Esophagus muscularis mucosa (tissue), 4 donors: ENCODE measurements at regions not wholly inside any gene's neighbourhood (a gene's known extent, or its start where the extent isn't known, plus 50 kb on each side); places are given as distances from the start of the nearest gene placed in this dataset.

Experiments used
- DNase-seq: peaks from one replicate; pipeline ENCODE4 v3.0.0-alpha.2; 2017; ENCODE audit errors: extremely low spot score
- H3K27ac ChIP-seq, 4 donors: fragments of 200-600 bp; sonication (generic); replicated peaks in 1 of 4; 1 replicate in 3 of 4; 2 replicates in 1 of 4; pipeline ENCODE4 v1.5.1; 2016 to 2019; ENCODE audit warnings: mild to moderate bottlenecking in 1 of 4
- H3K27me3 ChIP-seq, 4 donors: fragments of 200-600 bp; sonication (generic); one replicate each; pipeline versions ENCODE4 v1.5.1 to v1.6.0; 2016 to 2019
- H3K36me3 ChIP-seq, 4 donors: fragments of 200-600 bp; sonication (generic); one replicate each; pipeline ENCODE4 v1.5.1; 2016 to 2019
- H3K4me1 ChIP-seq, 4 donors: fragments of 200-600 bp; sonication (generic); one replicate each; pipeline ENCODE4 v1.5.1; 2016 to 2019
- H3K4me3 ChIP-seq, 4 donors: fragments of 200-600 bp; sonication (generic); 1 replicate in 2 of 4; 2 replicates in 2 of 4; pipeline ENCODE4 v1.5.1; 2016 to 2019; ENCODE audit warnings: mild to moderate bottlenecking in 4 of 4, moderate library complexity in 1 of 4
- H3K9me3 ChIP-seq, 4 donors: fragments of 200-600 bp; sonication (generic); 1 replicate in 3 of 4; 2 replicates in 1 of 4; pipeline ENCODE4 v1.5.1; 2016 to 2019
- CTCF ChIP-seq, 3 experiments: fragments of 200-600 bp in 2 of 3; fragments of 450-650 bp in 1 of 3; sonication (generic) in 2 of 3; IDR thresholded peaks; one replicate each; pipeline ENCODE4 v1.5.1; 2017 to 2019; ENCODE audit warnings: antibody characterized with exemption in 3 of 3, mild to moderate bottlenecking in 2 of 3, moderate library complexity in 1 of 3
- EP300 ChIP-seq: sonication (generic); formaldehyde crosslinking; IDR thresholded peaks from one replicate; pipeline ENCODE4 v1.6.1; 2017; ENCODE audit warnings: antibody characterized with exemption
- POLR2A ChIP-seq: fragments of 450-650 bp; IDR thresholded peaks from one replicate; pipeline ENCODE4 v1.6.1; 2017; ENCODE audit warnings: antibody characterized with exemption, moderate library complexity, mild to moderate bottlenecking, low read depth
- POLR2AphosphoS5 ChIP-seq, 2 donors: sonication (generic); formaldehyde crosslinking; IDR thresholded peaks; one replicate each; pipeline ENCODE4 v1.6.1; 2017; ENCODE audit warnings: antibody characterized with exemption in 2 of 2
- WGBS: methylation state at CpG from one replicate; pipeline ENCODE4 v1.1.5; 2018; 5-methylcytosine and 5-hydroxymethylcytosine counted together
- intact Hi-C: fragments of 100-400 bp; cut with DNase I; formaldehyde crosslinking; loops from one replicate; pipeline ENCODE4 v1.15.1; 2023

- no peak for TF ChIP-seq POLR2A
- TF ChIP-seq CTCF (IDR thresholded peaks at IDR 0.05), result no peak
- TF ChIP-seq POLR2AphosphoS5 (IDR thresholded peaks at IDR 0.05), result no peak
- no peak for TF ChIP-seq EP300
- Histone ChIP-seq H3K4me3 (no peak overlapping the region), H3K27me3 (peaks cover 0 to 26% (median 0%) of the 10 kb centered on the region in 4 donors), H3K27ac (no peak overlapping the region), H3K4me1 (no peaks in the 10 kb centered on the region), H3K36me3 (no peaks in the 10 kb centered on the region), H3K9me3 (peaks cover 0 to 6% (median 0%) of the 10 kb centered on the region in 4 donors)
- 44% methylated on average over 4 of the region's 4 CpGs for WGBS
- intact Hi-C loops, result no loop called here
- no peak for DNase-seq
Measured at GRCh38 chr11:44408141-44408540, 98.2 kb upstream of the ALX4 start.

GRCh38 chr11:44408711-44409470 is 99.0 kb upstream of the ALX4 start:
- no peaks in the 10 kb centered on the region for H3K4me1 ChIP-seq
- intact Hi-C loops, result no loop called here
- 93% methylated on average over 6 of the region's 6 CpGs for WGBS

GRCh38 chr11:44409558-44410236 is 99.8 kb upstream of the ALX4 start:
- no peaks in the 10 kb centered on the region for H3K4me1 ChIP-seq
- H3K4me3 ChIP-seq, result no peak overlapping the region
- intact Hi-C loops, result no loop called here
- H3K27ac ChIP-seq, result no peak overlapping the region
- TF ChIP-seq POLR2A, result no peak
- TF ChIP-seq CTCF (IDR thresholded peaks at IDR 0.05), result no peak
- TF ChIP-seq EP300, result no peak
- no peak for TF ChIP-seq POLR2AphosphoS5 (IDR thresholded peaks at IDR 0.05)
- no peaks in the 10 kb centered on the region for H3K36me3 ChIP-seq
- peaks cover 0 to 26% (median 0%) of the 10 kb centered on the region in 4 donors for H3K27me3 ChIP-seq
- WGBS, result 80% methylated on average over 9 of the region's 9 CpGs
- H3K9me3 ChIP-seq, result peaks cover 0 to 6% (median 0%) of the 10 kb centered on the region in 4 donors
- no peak for DNase-seq

More at GRCh38 chr11:44408711-44409470, 99.0 kb upstream of the ALX4 start:
- Histone ChIP-seq H3K4me3 (no peak overlapping the region), H3K9me3 (peaks cover 0 to 6% (median 0%) of the 10 kb centered on the region in 4 donors), H3K36me3 (no peaks in the 10 kb centered on the region), H3K27ac (no peak overlapping the region), H3K27me3 (peaks cover 0 to 26% (median 0%) of the 10 kb centered on the region in 4 donors)
- TF ChIP-seq POLR2AphosphoS5 (IDR thresholded peaks at IDR 0.05), result no peak
- TF ChIP-seq POLR2A, result no peak
- no peak for TF ChIP-seq EP300
- TF ChIP-seq CTCF (IDR thresholded peaks at IDR 0.05), result no peak
- no peak for DNase-seq

GRCh38 chr11:44416776-44417175 is 106.8 kb upstream of the ALX4 start:
- Histone ChIP-seq H3K36me3 (no peaks in the 10 kb centered on the region), H3K27me3 (peaks cover 0 to 16% (median 0%) of the 10 kb centered on the region in 4 donors), H3K4me1 (no peaks in the 10 kb centered on the region), H3K27ac (no peak overlapping the region), H3K4me3 (no peak overlapping the region), H3K9me3 (peaks cover 0 to 2% (median 0%) of the 10 kb centered on the region in 4 donors)
- intact Hi-C loops, result no loop called here
- TF ChIP-seq CTCF (IDR thresholded peaks at IDR 0.05) (no peak), POLR2A (no peak), EP300 (no peak), POLR2AphosphoS5 (IDR thresholded peaks at IDR 0.05) (no peak)
- DNase-seq, result no peak
